Panc1 (cell line): ENCODE measurements at regions not wholly inside any gene's neighbourhood (a gene's known extent, or its start where the extent isn't known, plus 50 kb on each side); places are given as distances from the start of the nearest gene placed in this dataset.

Experiments used
- ATAC-seq: fragments of 200-7000 bp; cut with Tn5 transposase; 2 replicates; pipeline ENCODE4 v1.9.1; 2020; ENCODE audit warnings: mild to moderate bottlenecking, moderate library complexity
- BruUV-seq: library from RNA; stranded (reverse); fragments of 400-500 nt; replicated peaks from 2 replicates; lab custom pipeline; 2021; lab: Mats Ljungman, UMichigan
- CTCF ChIA-PET: fragments of 300-600 bp; sonication (Branson Sonifier 250); formaldehyde crosslinking; loops from one replicate; lab custom pipeline; 2022; ENCODE audit warnings: antibody characterized with exemption; lab: Charles Lee
- POLR2A ChIA-PET: fragments of 300-600 bp; sonication (Branson Sonifier 250); formaldehyde crosslinking; loops from one replicate; lab custom pipeline; 2022; ENCODE audit warnings: antibody characterized with exemption; lab: Charles Lee
- DNase-seq: peaks from one replicate; pipeline ENCODE4 v3.0.0-alpha.2; 2010; ENCODE audit warnings: low read depth, low spot score
- H3K27ac ChIP-seq: 2 replicates; pipeline ENCODE4 v1.5.1; 2011; ENCODE audit warnings: mild to moderate bottlenecking, low read length, inconsistent platforms
- H3K27me3 ChIP-seq: fragments of 200-500 bp; sonication (Bioruptor generic); 2 replicates; pipeline ENCODE4 v1.6.0; 2014; ENCODE audit warnings: low read length, inconsistent platforms; ENCODE audit not compliant: control insufficient read depth, insufficient read depth
- H3K36me3 ChIP-seq: fragments of 200-500 bp; sonication (Bioruptor generic); 2 replicates; pipeline ENCODE4 v1.5.1; 2014; ENCODE audit warnings: inconsistent platforms, mild to moderate bottlenecking, low read length, moderate library complexity; ENCODE audit not compliant: control insufficient read depth, insufficient read depth
- H3K4me1 ChIP-seq: 2 replicates; pipeline ENCODE4 v1.5.1; 2011; ENCODE audit warnings: inconsistent platforms, mild to moderate bottlenecking, low read length, moderate library complexity; ENCODE audit not compliant: control insufficient read depth, insufficient read depth
- H3K4me3 ChIP-seq, 2 experiments: 2 replicates each; pipeline ENCODE4 v1.5.1; 2011 to 2012; ENCODE audit warnings: low read depth in 2 of 2, low read length in 2 of 2, mild to moderate bottlenecking in 2 of 2, inconsistent platforms in 1 of 2, moderate library complexity in 1 of 2
- H3K9me3 ChIP-seq: fragments of 200-500 bp; sonication (Bioruptor generic); 2 replicates; pipeline ENCODE4 v1.5.1; 2014; ENCODE audit warnings: low read depth, mild to moderate bottlenecking, inconsistent platforms, low read length, moderate library complexity; ENCODE audit not compliant: control insufficient read depth, insufficient read depth
- POLR2AphosphoS5 ChIP-seq: IDR thresholded peaks from 2 replicates; pipeline ENCODE4 v1.6.1; 2012; ENCODE audit warnings: mild to moderate bottlenecking, low read depth, low read length, moderate library complexity
- REST ChIP-seq, 2 experiments: IDR thresholded peaks; 2 replicates each; pipeline ENCODE4 v1.6.1; 2011 to 2012; ENCODE audit warnings: low read depth in 2 of 2, control low read depth in 1 of 2, low read length in 1 of 2, mild to moderate bottlenecking in 1 of 2, moderate library complexity in 1 of 2; ENCODE audit not compliant: insufficient read depth in 1 of 2
- SIN3A ChIP-seq: IDR thresholded peaks from 2 replicates; pipeline ENCODE4 v1.6.1; 2012; ENCODE audit warnings: low read depth, mild to moderate bottlenecking, low read length, moderate library complexity, borderline replicate concordance; ENCODE audit not compliant: insufficient read depth
- TCF7L2 ChIP-seq: IDR thresholded peaks from 2 replicates; pipeline ENCODE4 v1.6.1; 2011; ENCODE audit warnings: mild to moderate bottlenecking, low read depth, low read length, inconsistent platforms
- in situ Hi-C: cut with HindIII; loops from 2 replicates; pipeline ENCODE4 v1.10.0; 2016; ENCODE audit warnings: low sequenced_read_pairs, low pct_unique_long_range_greater_than_20kb
- intact Hi-C: fragments of 100-400 bp; cut with micrococcal nuclease; formaldehyde crosslinking; loops from one replicate; pipeline ENCODE4 v1.10.0; 2022; ENCODE audit not compliant: unreplicated experiment
- TF ChIP-seq, protein P1 (sequence below): fragments of 450-650 bp; IDR thresholded peaks from 2 replicates; pipeline ENCODE4 v1.5.1; 2017; ENCODE audit warnings: mild to moderate bottlenecking

GRCh38 chr3:101994386-101994785, 145.1 kb downstream of the NFKBIZ start:
- Histone ChIP-seq H3K4me3 (no peak overlapping the region), H3K27ac (no peak overlapping the region), H3K27me3 (no peaks in the 10 kb centered on the region), H3K4me1 (no peaks in the 10 kb centered on the region), H3K9me3 (no peaks in the 10 kb centered on the region), H3K36me3 (no peaks in the 10 kb centered on the region)
- POLR2A ChIA-PET, result no interaction called here
- DNase-seq, result no peak
- ATAC-seq, result no peak
- in situ Hi-C loops, result no loop called here
- TF ChIP-seq SIN3A (no peak), TCF7L2 (no peak), REST (IDR thresholded peaks at IDR 0.05; ENCODE audit: insufficient read depth in 1 of 2, low read depth in 2 of 2, low read length in 1 of 2) (no peak), POLR2AphosphoS5 (no peak)
- TF ChIP-seq, protein P1, sequence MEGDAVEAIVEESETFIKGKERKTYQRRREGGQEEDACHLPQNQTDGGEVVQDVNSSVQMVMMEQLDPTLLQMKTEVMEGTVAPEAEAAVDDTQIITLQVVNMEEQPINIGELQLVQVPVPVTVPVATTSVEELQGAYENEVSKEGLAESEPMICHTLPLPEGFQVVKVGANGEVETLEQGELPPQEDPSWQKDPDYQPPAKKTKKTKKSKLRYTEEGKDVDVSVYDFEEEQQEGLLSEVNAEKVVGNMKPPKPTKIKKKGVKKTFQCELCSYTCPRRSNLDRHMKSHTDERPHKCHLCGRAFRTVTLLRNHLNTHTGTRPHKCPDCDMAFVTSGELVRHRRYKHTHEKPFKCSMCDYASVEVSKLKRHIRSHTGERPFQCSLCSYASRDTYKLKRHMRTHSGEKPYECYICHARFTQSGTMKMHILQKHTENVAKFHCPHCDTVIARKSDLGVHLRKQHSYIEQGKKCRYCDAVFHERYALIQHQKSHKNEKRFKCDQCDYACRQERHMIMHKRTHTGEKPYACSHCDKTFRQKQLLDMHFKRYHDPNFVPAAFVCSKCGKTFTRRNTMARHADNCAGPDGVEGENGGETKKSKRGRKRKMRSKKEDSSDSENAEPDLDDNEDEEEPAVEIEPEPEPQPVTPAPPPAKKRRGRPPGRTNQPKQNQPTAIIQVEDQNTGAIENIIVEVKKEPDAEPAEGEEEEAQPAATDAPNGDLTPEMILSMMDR, result no peak
- intact Hi-C loops, result no loop called here
- CTCF ChIA-PET, result no interaction called here
- no TSS peak for BruUV-seq

DNA sequence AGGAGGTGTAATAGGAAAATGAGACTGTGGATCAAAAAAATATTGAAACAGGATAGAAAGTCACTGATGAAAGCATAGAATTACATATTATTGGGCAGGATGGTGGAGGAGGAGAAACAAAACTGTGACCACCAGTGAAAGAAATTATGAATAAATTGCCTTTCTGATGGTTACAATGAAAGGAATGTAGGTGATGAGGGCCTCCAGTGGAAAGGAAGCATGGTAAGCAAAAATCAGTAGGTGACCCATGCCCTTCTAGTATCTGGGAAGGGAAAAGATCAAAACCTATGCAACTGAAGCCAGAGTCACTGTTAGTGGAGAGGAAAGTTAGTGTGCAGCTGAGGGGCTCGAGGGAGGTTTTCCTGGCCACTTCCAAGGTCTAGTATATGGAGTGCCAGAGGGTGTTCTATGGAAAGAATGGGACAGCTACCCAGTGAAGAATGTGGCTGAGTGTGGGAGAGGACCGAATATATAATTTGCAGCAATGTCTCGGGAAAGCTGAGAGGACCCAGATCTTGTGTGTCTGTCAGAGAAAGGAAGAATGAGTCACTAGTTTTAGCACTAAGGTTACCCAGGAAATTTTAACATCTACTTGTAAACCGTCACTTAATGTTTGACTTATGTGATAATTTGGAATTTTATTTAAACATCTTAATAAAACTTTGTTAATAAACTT, 146.2 kb downstream of the NFKBIZ start:
- Histone ChIP-seq H3K9me3 (no peaks in the 10 kb centered on the region), H3K27me3 (no peaks in the 10 kb centered on the region), H3K4me3 (no peak overlapping the region), H3K4me1 (no peaks in the 10 kb centered on the region), H3K36me3 (no peaks in the 10 kb centered on the region), H3K27ac (no peak overlapping the region)
- in situ Hi-C loops, result no loop called here
- intact Hi-C loops, result no loop called here
- TF ChIP-seq SIN3A (no peak), REST (IDR thresholded peaks at IDR 0.05; ENCODE audit: insufficient read depth in 1 of 2, low read depth in 2 of 2, low read length in 1 of 2) (no peak), TCF7L2 (no peak), POLR2AphosphoS5 (no peak)
- TF ChIP-seq, protein P1, result no peak
- DNase-seq, result no peak
- CTCF ChIA-PET, result no interaction called here
- POLR2A ChIA-PET, result interaction anchor here (0.6 kb wide), 1 partner anchor 125 kb away, joined by 6 read pairs; no protein-coding TSS in a partner anchor
- BruUV-seq, result no TSS peak
- ATAC-seq, result no peak
